T47D (cell line): ENCODE measurements at regions not wholly inside any gene's neighbourhood (a gene's known extent, or its start where the extent isn't known, plus 50 kb on each side); places are given as distances from the start of the nearest gene placed in this dataset.
A peak's percentile ranks its signal among the peaks of the same experiment; 100 is the strongest.

Experiments used
- DNase-seq, 2 experiments: peaks; one replicate each; pipeline versions ENCODE4 v3.0.0 to v3.0.0-alpha.2; 2011 to 2012; ENCODE audit warnings: low read depth in 1 of 2, low spot score in 1 of 2
- JUND ChIP-seq: IDR thresholded peaks from 2 replicates; pipeline ENCODE4 v1.6.1; 2012; ENCODE audit warnings: low read depth
- in situ Hi-C: cut with HindIII; loops from 2 replicates; pipeline ENCODE4 v1.10.0; 2016; ENCODE audit warnings: low sequenced_read_pairs, low pct_unique_long_range_greater_than_20kb

DNA sequence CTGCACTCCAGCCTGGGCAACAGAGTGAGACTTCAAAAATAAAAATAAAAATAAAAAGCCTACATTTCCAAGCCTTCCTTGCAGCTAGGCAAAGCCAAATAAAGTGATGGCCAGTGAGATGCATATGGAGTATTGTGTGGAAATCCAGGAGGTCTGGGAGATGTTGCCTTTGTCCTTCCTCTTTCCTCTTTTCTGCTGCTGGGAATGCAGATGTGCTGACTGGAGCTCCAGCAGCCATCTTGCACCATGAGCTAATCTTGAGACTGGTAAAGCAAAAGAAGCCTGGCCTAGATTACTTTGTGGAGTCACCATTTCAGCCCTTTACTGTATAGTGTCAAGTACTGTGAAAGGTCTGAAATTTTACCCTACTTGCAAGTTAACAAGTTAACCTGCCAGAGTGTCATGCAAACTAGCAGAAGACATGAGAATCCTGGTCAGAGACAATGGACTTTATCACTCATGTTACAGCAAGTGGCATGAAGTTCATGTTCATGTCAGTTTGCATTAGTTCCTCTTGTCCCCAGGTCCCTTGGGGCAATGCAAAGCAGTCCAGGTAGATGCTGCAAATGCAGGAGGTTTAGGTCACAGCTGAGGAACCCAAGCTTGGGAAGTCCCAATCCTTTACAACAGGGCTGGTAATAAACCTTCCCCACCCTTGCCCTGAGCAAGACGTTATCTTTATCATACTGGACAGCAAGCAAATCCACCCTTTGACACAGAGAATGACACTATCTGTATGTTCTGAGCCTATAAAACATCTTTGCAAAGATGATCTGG lies 103.1 kb downstream of the TLE3 start:
- in situ Hi-C loops: no loop called here
- no peak for DNase-seq
- TF ChIP-seq JUND: no peak

DNA sequence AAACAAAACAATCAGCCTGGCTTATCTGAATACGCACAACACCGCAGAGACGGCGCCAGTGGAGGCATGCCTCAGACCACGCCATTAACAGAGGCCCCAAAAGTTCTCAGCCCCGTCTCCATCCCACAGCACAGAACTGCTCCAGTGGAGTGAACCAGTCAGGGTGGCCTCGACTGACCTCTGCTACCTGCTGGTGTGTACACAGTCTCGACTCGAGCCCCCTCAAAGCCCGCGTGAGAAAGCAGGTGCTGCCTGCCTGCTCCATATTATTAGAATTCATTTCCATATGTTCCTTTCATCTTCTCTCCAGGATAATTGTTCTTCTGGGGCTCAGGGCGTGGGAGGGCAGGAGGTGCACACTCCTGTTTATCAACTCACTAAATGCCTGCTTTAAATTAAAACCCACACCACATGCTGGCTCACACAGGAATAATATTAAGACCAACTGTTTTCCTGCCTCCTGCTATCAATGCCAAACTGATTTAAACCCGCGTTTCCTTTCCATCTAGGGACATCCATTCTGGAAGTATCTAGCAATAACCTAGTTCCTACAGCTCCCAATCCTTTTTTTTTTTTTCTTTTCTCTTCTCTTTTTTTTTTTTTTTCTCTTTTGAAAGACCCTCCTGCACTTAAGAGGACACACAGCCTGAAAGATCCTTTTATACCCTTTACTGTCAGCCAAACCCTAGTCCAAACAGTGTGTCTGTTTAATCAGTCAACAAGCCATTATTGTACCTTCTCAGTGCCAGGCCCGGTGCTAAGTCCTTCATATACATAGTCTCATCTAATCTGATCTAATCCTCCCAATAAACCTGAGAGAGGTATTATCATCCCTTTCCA lies 101.2 kb downstream of the TLE3 start:
- no peak for TF ChIP-seq JUND
- in situ Hi-C loops: no loop called here
- DNase-seq: no peak

DNA sequence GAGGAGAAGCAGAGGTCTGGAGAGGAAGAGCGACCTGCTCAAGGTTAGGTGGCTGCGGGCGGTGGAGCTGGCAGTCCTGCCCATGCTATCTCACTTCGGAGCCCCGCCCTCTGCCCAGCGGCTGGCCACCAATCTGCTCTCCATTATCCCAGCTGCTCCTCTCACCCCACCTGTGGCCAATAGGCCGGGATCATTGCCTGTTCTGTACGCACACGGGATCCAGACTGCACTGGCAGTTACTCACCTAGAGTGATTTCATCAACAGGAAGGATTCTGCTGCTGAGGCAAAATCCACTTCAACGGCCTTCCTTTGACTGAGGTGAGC lies 100.6 kb downstream of the TLE3 start:
- peak; percentile 44 to 74 for DNase-seq
- no peak for TF ChIP-seq JUND
- in situ Hi-C loops: no loop called here
